ENCODE measurements at regions not wholly inside any gene's neighbourhood (a gene's known extent, or its start where the extent isn't known, plus 50 kb on each side); places are given as distances from the start of the nearest gene placed in this dataset.

DNA sequence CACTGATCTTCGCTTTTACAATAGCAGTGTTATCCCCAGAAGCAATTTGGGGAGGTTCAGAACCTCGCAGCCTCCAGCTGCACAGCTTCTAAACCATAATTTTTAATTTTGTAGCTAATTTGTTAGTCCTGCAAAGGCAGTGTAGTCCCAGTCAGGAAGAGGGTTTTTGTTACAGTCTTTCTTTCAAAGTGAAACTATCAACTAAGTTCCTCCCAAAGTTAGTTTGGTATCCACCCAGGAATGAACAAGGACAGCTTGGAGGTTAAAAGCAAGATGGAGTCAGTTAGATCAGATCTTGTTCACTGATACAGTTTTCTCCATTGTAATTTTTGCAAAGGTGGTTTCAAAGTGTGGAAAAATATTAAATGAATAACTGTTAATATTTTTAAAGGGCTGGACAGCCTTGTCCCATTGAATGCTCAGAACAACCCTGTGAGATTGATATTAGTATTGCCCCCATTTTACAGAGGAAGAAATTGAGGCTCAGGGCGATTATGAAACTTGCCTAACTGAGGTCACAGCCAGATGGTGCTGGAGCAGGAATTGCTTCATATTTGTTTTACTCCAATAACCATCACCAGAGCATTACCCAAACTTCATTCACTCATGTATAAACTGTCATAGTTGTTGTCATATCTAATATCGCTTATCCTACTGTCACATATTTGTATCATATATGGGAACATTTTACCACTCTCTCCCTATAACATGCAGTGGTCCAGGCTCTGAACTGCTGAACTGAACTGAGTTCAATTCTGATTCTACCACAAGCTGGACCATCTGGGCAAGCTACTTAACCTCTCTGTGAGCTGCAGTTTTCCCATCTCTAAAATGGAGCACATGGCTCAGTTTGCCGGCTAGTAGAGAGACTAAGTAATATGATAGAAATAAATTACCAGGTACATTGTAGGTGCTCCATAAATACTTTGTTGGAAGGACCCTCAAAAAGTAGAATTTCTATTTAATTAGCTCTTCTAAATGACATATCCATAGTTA is 213.8 kb downstream of the BCAS1 start:
- TF ChIP-seq, protein P1, sequence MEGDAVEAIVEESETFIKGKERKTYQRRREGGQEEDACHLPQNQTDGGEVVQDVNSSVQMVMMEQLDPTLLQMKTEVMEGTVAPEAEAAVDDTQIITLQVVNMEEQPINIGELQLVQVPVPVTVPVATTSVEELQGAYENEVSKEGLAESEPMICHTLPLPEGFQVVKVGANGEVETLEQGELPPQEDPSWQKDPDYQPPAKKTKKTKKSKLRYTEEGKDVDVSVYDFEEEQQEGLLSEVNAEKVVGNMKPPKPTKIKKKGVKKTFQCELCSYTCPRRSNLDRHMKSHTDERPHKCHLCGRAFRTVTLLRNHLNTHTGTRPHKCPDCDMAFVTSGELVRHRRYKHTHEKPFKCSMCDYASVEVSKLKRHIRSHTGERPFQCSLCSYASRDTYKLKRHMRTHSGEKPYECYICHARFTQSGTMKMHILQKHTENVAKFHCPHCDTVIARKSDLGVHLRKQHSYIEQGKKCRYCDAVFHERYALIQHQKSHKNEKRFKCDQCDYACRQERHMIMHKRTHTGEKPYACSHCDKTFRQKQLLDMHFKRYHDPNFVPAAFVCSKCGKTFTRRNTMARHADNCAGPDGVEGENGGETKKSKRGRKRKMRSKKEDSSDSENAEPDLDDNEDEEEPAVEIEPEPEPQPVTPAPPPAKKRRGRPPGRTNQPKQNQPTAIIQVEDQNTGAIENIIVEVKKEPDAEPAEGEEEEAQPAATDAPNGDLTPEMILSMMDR (IDR thresholded peaks at IDR 0.05; ENCODE audit: low read depth, low read length, missing input control), result no peak
- TF ChIP-seq, protein P2, sequence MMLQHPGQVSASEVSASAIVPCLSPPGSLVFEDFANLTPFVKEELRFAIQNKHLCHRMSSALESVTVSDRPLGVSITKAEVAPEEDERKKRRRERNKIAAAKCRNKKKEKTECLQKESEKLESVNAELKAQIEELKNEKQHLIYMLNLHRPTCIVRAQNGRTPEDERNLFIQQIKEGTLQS (IDR thresholded peaks at IDR 0.05), result no peak
- no peak for TF ChIP-seq YY1 (IDR thresholded peaks at IDR 0.05)
- TF ChIP-seq, protein P3, sequence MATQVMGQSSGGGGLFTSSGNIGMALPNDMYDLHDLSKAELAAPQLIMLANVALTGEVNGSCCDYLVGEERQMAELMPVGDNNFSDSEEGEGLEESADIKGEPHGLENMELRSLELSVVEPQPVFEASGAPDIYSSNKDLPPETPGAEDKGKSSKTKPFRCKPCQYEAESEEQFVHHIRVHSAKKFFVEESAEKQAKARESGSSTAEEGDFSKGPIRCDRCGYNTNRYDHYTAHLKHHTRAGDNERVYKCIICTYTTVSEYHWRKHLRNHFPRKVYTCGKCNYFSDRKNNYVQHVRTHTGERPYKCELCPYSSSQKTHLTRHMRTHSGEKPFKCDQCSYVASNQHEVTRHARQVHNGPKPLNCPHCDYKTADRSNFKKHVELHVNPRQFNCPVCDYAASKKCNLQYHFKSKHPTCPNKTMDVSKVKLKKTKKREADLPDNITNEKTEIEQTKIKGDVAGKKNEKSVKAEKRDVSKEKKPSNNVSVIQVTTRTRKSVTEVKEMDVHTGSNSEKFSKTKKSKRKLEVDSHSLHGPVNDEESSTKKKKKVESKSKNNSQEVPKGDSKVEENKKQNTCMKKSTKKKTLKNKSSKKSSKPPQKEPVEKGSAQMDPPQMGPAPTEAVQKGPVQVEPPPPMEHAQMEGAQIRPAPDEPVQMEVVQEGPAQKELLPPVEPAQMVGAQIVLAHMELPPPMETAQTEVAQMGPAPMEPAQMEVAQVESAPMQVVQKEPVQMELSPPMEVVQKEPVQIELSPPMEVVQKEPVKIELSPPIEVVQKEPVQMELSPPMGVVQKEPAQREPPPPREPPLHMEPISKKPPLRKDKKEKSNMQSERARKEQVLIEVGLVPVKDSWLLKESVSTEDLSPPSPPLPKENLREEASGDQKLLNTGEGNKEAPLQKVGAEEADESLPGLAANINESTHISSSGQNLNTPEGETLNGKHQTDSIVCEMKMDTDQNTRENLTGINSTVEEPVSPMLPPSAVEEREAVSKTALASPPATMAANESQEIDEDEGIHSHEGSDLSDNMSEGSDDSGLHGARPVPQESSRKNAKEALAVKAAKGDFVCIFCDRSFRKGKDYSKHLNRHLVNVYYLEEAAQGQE (IDR thresholded peaks at IDR 0.05), result no peak
- TF ChIP-seq SP1 (IDR thresholded peaks at IDR 0.05), result no peak
- TF ChIP-seq, protein P4, sequence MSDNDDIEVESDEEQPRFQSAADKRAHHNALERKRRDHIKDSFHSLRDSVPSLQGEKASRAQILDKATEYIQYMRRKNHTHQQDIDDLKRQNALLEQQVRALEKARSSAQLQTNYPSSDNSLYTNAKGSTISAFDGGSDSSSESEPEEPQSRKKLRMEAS (IDR thresholded peaks at IDR 0.05), result no peak
- TF ChIP-seq JUND (IDR thresholded peaks at IDR 0.05), result no peak
- TF ChIP-seq EGR1 (IDR thresholded peaks at IDR 0.05; ENCODE audit: low read depth in 2 of 2), result no peak
- TF ChIP-seq TAF1 (conservative IDR thresholded peaks at IDR 0.05), result no peak

Data from liver (tissue), 3 donors.